GM19240 (cell line): ENCODE measurements at regions not wholly inside any gene's neighbourhood (a gene's known extent, or its start where the extent isn't known, plus 50 kb on each side); places are given as distances from the start of the nearest gene placed in this dataset.
"Not testable (repeated sequence)": the region's sequence is repeated elsewhere in the genome, so short reads cannot be mapped to it uniquely, and the experiment has no call there.

Experiments used
- DNase-seq: peaks from one replicate; pipeline ENCODE4 v3.0.0; 2011; ENCODE audit warnings: low spot score; ENCODE audit not compliant: insufficient read length

DNA sequence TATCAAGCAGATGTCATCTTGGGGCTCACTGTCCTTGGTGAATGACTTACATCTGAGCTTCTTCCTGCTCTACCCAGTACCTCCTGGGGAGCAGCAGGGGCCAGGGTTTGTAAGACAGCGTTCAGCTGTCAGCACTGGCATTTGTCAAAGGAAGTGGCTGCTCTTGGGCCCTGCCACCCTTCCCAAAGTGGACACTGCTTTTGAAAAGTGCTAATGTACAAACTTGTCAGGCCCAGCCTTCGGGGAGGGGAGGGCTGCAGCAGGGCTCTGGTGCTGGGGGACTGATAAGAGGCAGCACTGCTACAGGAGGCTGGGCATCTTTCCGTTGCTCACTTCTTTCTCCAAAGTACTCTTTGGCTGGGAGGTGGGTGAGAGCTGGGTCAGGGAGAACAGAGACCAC, 59.8 kb upstream of the RBM19 start:
- DNase-seq, result no peak

DNA sequence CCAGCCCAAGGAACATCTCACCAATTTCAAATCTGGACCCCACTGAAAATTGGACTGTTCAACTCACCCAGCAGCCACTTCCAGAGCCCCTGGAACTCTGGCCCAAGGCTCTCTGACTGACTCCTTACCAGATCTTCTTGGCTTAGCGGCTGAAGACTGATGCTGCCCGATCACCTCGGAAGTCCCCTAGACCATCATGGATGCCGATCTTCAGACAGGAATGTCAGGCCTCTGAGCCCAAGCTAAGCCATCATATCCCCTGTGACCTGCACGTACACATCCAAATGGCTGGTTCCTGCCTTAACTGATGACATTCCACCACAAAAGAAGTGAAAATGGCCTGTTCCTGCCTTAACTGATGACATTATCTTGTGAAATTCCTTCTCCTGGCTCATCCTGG, 56.0 kb upstream of the RBM19 start:
- not testable (repeated sequence) for DNase-seq

DNA sequence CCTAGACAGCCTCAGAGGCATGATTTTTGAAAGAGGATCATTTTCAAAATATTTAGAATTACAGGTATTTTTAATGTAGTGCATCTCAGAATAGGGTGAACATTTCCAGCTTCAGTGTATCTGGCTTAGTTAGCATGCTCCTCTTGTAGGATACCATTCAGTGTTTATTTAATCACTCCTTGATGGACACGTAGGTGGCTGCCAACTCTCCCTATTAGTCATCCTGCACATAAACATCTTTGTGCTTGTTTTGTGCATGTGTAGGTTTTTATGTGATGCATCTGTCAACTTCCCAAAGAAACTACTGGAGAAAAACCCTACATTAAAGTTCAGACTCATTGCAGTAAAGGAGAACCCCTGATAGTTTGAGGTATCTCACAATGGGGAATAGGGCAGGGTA, 52.5 kb upstream of the RBM19 start:
- no peak for DNase-seq
